GM23248 (cell line): ENCODE measurements at regions not wholly inside any gene's neighbourhood (a gene's known extent, or its start where the extent isn't known, plus 50 kb on each side); places are given as distances from the start of the nearest gene placed in this dataset.

Experiments
- DNase-seq: peaks from one replicate; pipeline ENCODE4 v3.0.0-alpha.2; 2015
- H2AFZ ChIP-seq: fragments of 200-600 bp; sonication (generic); 2 replicates; pipeline ENCODE4 v1.6.1; 2016; ENCODE audit warnings: antibody characterized with exemption
- H3F3A ChIP-seq: fragments of 200-600 bp; sonication (generic); 2 replicates; pipeline ENCODE4 v1.6.1; 2016; ENCODE audit warnings: mild to moderate bottlenecking, antibody characterized with exemption, mixed run types; ENCODE audit not compliant: insufficient read depth
- H3K27ac ChIP-seq: fragments of 200-600 bp; sonication (generic); 2 replicates; pipeline ENCODE4 v1.5.1; 2016; ENCODE audit warnings: mild to moderate bottlenecking
- H3K27me3 ChIP-seq: fragments of 200-600 bp; sonication (generic); replicated peaks from 2 replicates; pipeline ENCODE4 v1.6.1; 2016; ENCODE audit warnings: mild to moderate bottlenecking; ENCODE audit not compliant: insufficient read depth
- H3K36me3 ChIP-seq: fragments of 200-600 bp; sonication (generic); 2 replicates; pipeline ENCODE4 v1.6.1; 2016; ENCODE audit warnings: low read depth, mild to moderate bottlenecking
- H3K4me1 ChIP-seq: fragments of 200-600 bp; sonication (generic); 2 replicates; pipeline ENCODE4 v1.6.1; 2016; ENCODE audit warnings: mild to moderate bottlenecking; ENCODE audit not compliant: insufficient read depth
- H3K4me2 ChIP-seq: fragments of 200-600 bp; sonication (generic); one replicate; pipeline ENCODE4 v1.6.1; 2016; ENCODE audit warnings: mild to moderate bottlenecking; ENCODE audit not compliant: unreplicated experiment
- H3K4me3 ChIP-seq: fragments of 200-600 bp; sonication (generic); 2 replicates; pipeline ENCODE4 v1.5.1; 2016; ENCODE audit warnings: mild to moderate bottlenecking
- H3K79me2 ChIP-seq: fragments of 200-600 bp; sonication (generic); 2 replicates; pipeline ENCODE4 v1.6.1; 2016; ENCODE audit warnings: mild to moderate bottlenecking; ENCODE audit not compliant: insufficient read depth
- H3K9ac ChIP-seq: fragments of 200-600 bp; sonication (generic); 2 replicates; pipeline ENCODE4 v1.6.1; 2016; ENCODE audit warnings: mild to moderate bottlenecking
- H3K9me2 ChIP-seq: fragments of 200-600 bp; sonication (generic); 2 replicates; pipeline ENCODE4 v1.6.1; 2016; ENCODE audit warnings: mixed run types, mild to moderate bottlenecking, moderate library complexity; ENCODE audit not compliant: insufficient read depth
- H3K9me3 ChIP-seq: fragments of 200-600 bp; sonication (generic); one replicate; pipeline ENCODE4 v1.6.1; 2017; ENCODE audit warnings: low read depth
- H4K20me1 ChIP-seq: fragments of 200-600 bp; sonication (generic); 2 replicates; pipeline ENCODE4 v1.6.0; 2016; ENCODE audit not compliant: insufficient read depth
- EZH2 ChIP-seq: fragments of 200-600 bp; sonication (generic); IDR thresholded peaks from 2 replicates; pipeline ENCODE4 v1.6.1; 2018; ENCODE audit warnings: antibody characterized with exemption, mild to moderate bottlenecking; ENCODE audit not compliant: insufficient read depth, poor library complexity, severe bottlenecking
- EZH2phosphoT487 ChIP-seq: fragments of 200-600 bp; sonication (generic); IDR thresholded peaks from 2 replicates; pipeline ENCODE4 v1.6.1; 2018; ENCODE audit warnings: antibody characterized with exemption, moderate library complexity, mild to moderate bottlenecking, low read depth; ENCODE audit not compliant: insufficient read depth
- whole genome bisulfite sequencing, 2 experiments: methylation state at CpG; one replicate each; pipeline ENCODE4 v1.1.6; 2015 to 2017; ENCODE audit warnings: low lambda C conversion rate in 2 of 2, low coverage in 1 of 2; ENCODE audit errors: missing lambda C conversion rate in 2 of 2; 5-methylcytosine and 5-hydroxymethylcytosine counted together
- in situ Hi-C: fragments of 300-500 bp; cut with MboI; formaldehyde crosslinking; loops from 2 replicates; pipeline ENCODE4 v1.15.0; 2020

GRCh38 chr14:26385310-26385709, 212.5 kb downstream of the NOVA1 start:
- TF ChIP-seq EZH2phosphoT487 (no peak), EZH2 (no peak)
- no peak overlapping the region for H3K4me2 ChIP-seq
- H3K36me3 ChIP-seq: no peaks in the 10 kb centered on the region
- WGBS, 2 experiments: 49 to 64% methylated on average over 3 of the region's 3 CpGs
- H4K20me1 ChIP-seq: no peaks in the 10 kb centered on the region
- no peaks in the 10 kb centered on the region for H3K4me1 ChIP-seq
- no peak overlapping the region for H3K27ac ChIP-seq
- no peaks in the 10 kb centered on the region for H3K79me2 ChIP-seq
- H3K9ac ChIP-seq: no peak overlapping the region
- H3F3A ChIP-seq: 0 out of 2 replicates have a peak, but pooled peaks cover 4% of the 10 kb centered on the region
- no peaks in the 10 kb centered on the region for H3K9me3 ChIP-seq
- DNase-seq: no peak
- in situ Hi-C loops: no loop called here
- no peak overlapping the region for H3K4me3 ChIP-seq
- H2AFZ ChIP-seq: no peak overlapping the region
- H3K9me2 ChIP-seq: no peaks in the 10 kb centered on the region
- H3K27me3 ChIP-seq: no peaks in the 10 kb centered on the region

GRCh38 chr14:26382901-26383685, 214.7 kb downstream of the NOVA1 start:
- WGBS, 2 experiments: 79 to 84% methylated on average over 6 of the region's 6 CpGs
- no peaks in the 10 kb centered on the region for H3K36me3 ChIP-seq
- no peak for TF ChIP-seq EZH2phosphoT487
- no peak for TF ChIP-seq EZH2
- H3F3A ChIP-seq: no peaks in the 10 kb centered on the region
- in situ Hi-C loops: no loop called here
- H3K27ac ChIP-seq: no peak overlapping the region
- no peak overlapping the region for H3K4me3 ChIP-seq
- no peaks in the 10 kb centered on the region for H3K9me2 ChIP-seq
- no peaks in the 10 kb centered on the region for H3K79me2 ChIP-seq
- H3K9me3 ChIP-seq: no peaks in the 10 kb centered on the region
- H3K4me2 ChIP-seq: no peak overlapping the region
- no peaks in the 10 kb centered on the region for H3K27me3 ChIP-seq
- no peak overlapping the region for H2AFZ ChIP-seq
- H3K4me1 ChIP-seq: no peaks in the 10 kb centered on the region
- no peaks in the 10 kb centered on the region for H4K20me1 ChIP-seq
- H3K9ac ChIP-seq: no peak overlapping the region
- DNase-seq: no peak

GRCh38 chr14:26381405-26381804, 216.4 kb downstream of the NOVA1 start:
- in situ Hi-C loops: no loop called here
- H2AFZ ChIP-seq: no peak overlapping the region
- no peak overlapping the region for H3K4me3 ChIP-seq
- H3K27me3 ChIP-seq: no peaks in the 10 kb centered on the region
- no peaks in the 10 kb centered on the region for H3K4me1 ChIP-seq
- H3F3A ChIP-seq: no peaks in the 10 kb centered on the region
- H3K9ac ChIP-seq: no peak overlapping the region
- no peaks in the 10 kb centered on the region for H3K36me3 ChIP-seq
- no peak overlapping the region for H3K27ac ChIP-seq
- H4K20me1 ChIP-seq: no peaks in the 10 kb centered on the region
- H3K4me2 ChIP-seq: no peak overlapping the region
- no peak for DNase-seq
- no peaks in the 10 kb centered on the region for H3K9me3 ChIP-seq
- TF ChIP-seq EZH2 (no peak), EZH2phosphoT487 (no peak)
- no peaks in the 10 kb centered on the region for H3K9me2 ChIP-seq
- no peaks in the 10 kb centered on the region for H3K79me2 ChIP-seq
- WGBS, 2 experiments: 64 to 73% methylated on average over 2 of the region's 2 CpGs

GRCh38 chr14:26380637-26381036, 217.2 kb downstream of the NOVA1 start:
- H3K4me3 ChIP-seq: no peak overlapping the region
- H3K9ac ChIP-seq: no peak overlapping the region
- no peak overlapping the region for H3K4me2 ChIP-seq
- H3F3A ChIP-seq: no peaks in the 10 kb centered on the region
- DNase-seq: no peak
- no peaks in the 10 kb centered on the region for H3K79me2 ChIP-seq
- H3K27me3 ChIP-seq: no peaks in the 10 kb centered on the region
- no peaks in the 10 kb centered on the region for H3K36me3 ChIP-seq
- no peaks in the 10 kb centered on the region for H3K4me1 ChIP-seq
- no peaks in the 10 kb centered on the region for H4K20me1 ChIP-seq
- no peaks in the 10 kb centered on the region for H3K9me2 ChIP-seq
- no peak overlapping the region for H2AFZ ChIP-seq
- in situ Hi-C loops: no loop called here
- no peaks in the 10 kb centered on the region for H3K9me3 ChIP-seq
- WGBS, 2 experiments: 67 to 78% methylated on average over 1 of the region's 1 CpG
- H3K27ac ChIP-seq: no peak overlapping the region
- no peak for TF ChIP-seq EZH2
- no peak for TF ChIP-seq EZH2phosphoT487

- Histone ChIP-seq H3K27ac (no peak overlapping the region), H3K9ac (no peak overlapping the region), H3K4me1 (no peaks in the 10 kb centered on the region), H4K20me1 (no peaks in the 10 kb centered on the region), H3K4me2 (no peak overlapping the region), H3K27me3 (no peaks in the 10 kb centered on the region), H3K79me2 (no peaks in the 10 kb centered on the region), H3K36me3 (no peaks in the 10 kb centered on the region), H3F3A (no peaks in the 10 kb centered on the region), H3K9me2 (no peaks in the 10 kb centered on the region), H3K9me3 (no peaks in the 10 kb centered on the region), H2AFZ (no peak overlapping the region), H3K4me3 (no peak overlapping the region)
- WGBS, 2 experiments: 18 to 52% methylated on average over 1 of the region's 1 CpG
- TF ChIP-seq EZH2 (no peak), EZH2phosphoT487 (no peak)
- in situ Hi-C loops: no loop called here
- DNase-seq: no peak
Observed at GRCh38 chr14:26379951-26380350, 217.9 kb downstream of the NOVA1 start.
